ENCODE measurements at regions not wholly inside any gene's neighbourhood (a gene's known extent, or its start where the extent isn't known, plus 50 kb on each side); places are given as distances from the start of the nearest gene placed in this dataset.

GRCh38 chr7:63918986-63919385, 79.7 kb upstream of the ZNF722 start:
- H3K4me3 ChIP-seq (ENCODE audit: low read depth in 1 of 3, low read length in 3 of 3): no peak overlapping the region
- 68% methylated on average over 2 of the region's 2 CpGs for WGBS
- H3K9ac ChIP-seq (ENCODE audit: low read depth in 1 of 2, low read length in 2 of 2): no peak overlapping the region
- no peak overlapping the region for H3K27ac ChIP-seq (ENCODE audit: low read depth in 1 of 2, low read length in 2 of 2)
- DNase-seq (ENCODE audit: low spot score): no peak
- no peaks in the 10 kb centered on the region for H3K4me1 ChIP-seq (ENCODE audit: control insufficient read depth in 4 of 4, insufficient read depth in 4 of 4, low read length in 3 of 4)
- H3K36me3 ChIP-seq (ENCODE audit: control insufficient read depth in 4 of 4, insufficient read depth in 3 of 4, low read depth in 1 of 4, low read length in 3 of 4): no peaks in the 10 kb centered on the region
- TF ChIP-seq EGR1 (IDR thresholded peaks at IDR 0.05; ENCODE audit: low read depth in 2 of 2) (no peak), NR2F2 (IDR thresholded peaks at IDR 0.05) (no peak), JUND (IDR thresholded peaks at IDR 0.05) (no peak)
- H3K27me3 ChIP-seq (ENCODE audit: control insufficient read depth in 4 of 4, insufficient read depth in 4 of 4, low read length in 3 of 4): no peaks in the 10 kb centered on the region
- peaks cover 0 to 2% (median 0%) of the 10 kb centered on the region in 4 donors for H3K9me3 ChIP-seq (ENCODE audit: control insufficient read depth in 4 of 4, low read length in 3 of 4)

- DNase-seq (ENCODE audit: low spot score): no peak
- no peak for TF ChIP-seq FOXA1 (IDR thresholded peaks at IDR 0.05)
- no peak for TF ChIP-seq HNF4G (IDR thresholded peaks at IDR 0.05)
- TF ChIP-seq ZBTB33 (IDR thresholded peaks at IDR 0.05): no peak
- H3K27me3 ChIP-seq (ENCODE audit: control insufficient read depth in 4 of 4, insufficient read depth in 4 of 4, low read length in 3 of 4): no peaks in the 10 kb centered on the region
- peaks cover 2 to 15% (median 12%) of the 10 kb centered on the region in 4 donors for H3K4me1 ChIP-seq (ENCODE audit: control insufficient read depth in 4 of 4, insufficient read depth in 4 of 4, low read length in 3 of 4)
- H3K27ac ChIP-seq (ENCODE audit: low read depth in 1 of 2, low read length in 2 of 2): no peak overlapping the region
- H3K36me3 ChIP-seq (ENCODE audit: control insufficient read depth in 4 of 4, insufficient read depth in 3 of 4, low read depth in 1 of 4, low read length in 3 of 4): no peaks in the 10 kb centered on the region
- 5% methylated on average over 12 of the region's 12 CpGs for WGBS
- peaks cover 0 to 2% (median under 1%) of the 10 kb centered on the region in 4 donors for H3K9me3 ChIP-seq (ENCODE audit: control insufficient read depth in 4 of 4, low read length in 3 of 4)
- H3K4me3 ChIP-seq (ENCODE audit: low read depth in 1 of 3, low read length in 3 of 3): peak overlapping the region; percentile 75 to 100 (median 93)
- H3K9ac ChIP-seq (ENCODE audit: low read depth in 1 of 2, low read length in 2 of 2): peak overlapping the region; percentile 58 to 69
Observed at GRCh38 chr7:63925262-63925625, 73.4 kb upstream of the ZNF722 start.

- peaks cover 2 to 15% (median 12%) of the 10 kb centered on the region in 4 donors for H3K4me1 ChIP-seq (ENCODE audit: control insufficient read depth in 4 of 4, insufficient read depth in 4 of 4, low read length in 3 of 4)
- peak overlapping the region; percentile 67 to 69 for H3K9ac ChIP-seq (ENCODE audit: low read depth in 1 of 2, low read length in 2 of 2)
- no peaks in the 10 kb centered on the region for H3K27me3 ChIP-seq (ENCODE audit: control insufficient read depth in 4 of 4, insufficient read depth in 4 of 4, low read length in 3 of 4)
- peak overlapping the region; percentile 94 to 99 for H3K27ac ChIP-seq (ENCODE audit: low read depth in 1 of 2, low read length in 2 of 2)
- H3K36me3 ChIP-seq (ENCODE audit: control insufficient read depth in 4 of 4, insufficient read depth in 3 of 4, low read depth in 1 of 4, low read length in 3 of 4): no peaks in the 10 kb centered on the region
- peak overlapping the region; percentile 75 to 100 (median 93) for H3K4me3 ChIP-seq (ENCODE audit: low read depth in 1 of 3, low read length in 3 of 3)
- peak; percentile 56 for TF ChIP-seq SP1 (IDR thresholded peaks at IDR 0.05)
- TF ChIP-seq ZBTB33 (IDR thresholded peaks at IDR 0.05): peak; percentile 84
- TF ChIP-seq ATF3 (IDR thresholded peaks at IDR 0.05): no peak
- TF ChIP-seq YY1 (IDR thresholded peaks at IDR 0.05): peak; percentile 92
- TF ChIP-seq RXRA (IDR thresholded peaks at IDR 0.05): peak; percentile 87 to 93
- no peak for TF ChIP-seq CTCF (IDR thresholded peaks at IDR 0.05; ENCODE audit: low read depth, low read length, missing input control)
- no peak for TF ChIP-seq RAD21 (IDR thresholded peaks at IDR 0.05)
- no peak for TF ChIP-seq NR2F2 (IDR thresholded peaks at IDR 0.05)
- peak; percentile 80 for TF ChIP-seq MAX (IDR thresholded peaks at IDR 0.05)
- TF ChIP-seq FOXA1 (IDR thresholded peaks at IDR 0.05): peak; percentile 5
- no peak for TF ChIP-seq REST (IDR thresholded peaks at IDR 0.05)
- TF ChIP-seq GABPA (IDR thresholded peaks at IDR 0.05 in 1 of 2, conservative IDR thresholded peaks at IDR 0.05 in 1 of 2): peak; percentile 28 to 83
- no peak for TF ChIP-seq TAF1 (conservative IDR thresholded peaks at IDR 0.05)
- TF ChIP-seq HNF4A (conservative IDR thresholded peaks at IDR 0.05): no peak
- 3% methylated on average over 47 of the region's 47 CpGs for WGBS
- H3K9me3 ChIP-seq (ENCODE audit: control insufficient read depth in 4 of 4, low read length in 3 of 4): peaks cover 0 to 3% (median 1%) of the 10 kb centered on the region in 4 donors
- DNase-seq (ENCODE audit: low spot score): no peak
Observed at GRCh38 chr7:63925626-63926460, 72.8 kb upstream of the ZNF722 start.
